MM.1S (cell line): ENCODE measurements at regions not wholly inside any gene's neighbourhood (a gene's known extent, or its start where the extent isn't known, plus 50 kb on each side); places are given as distances from the start of the nearest gene placed in this dataset.

ENCODE experiments used
- DNase-seq: peaks from one replicate; pipeline ENCODE4 v3.0.0-alpha.2; 2015
- H2AFZ ChIP-seq: fragments of 300-600 bp; sonication (generic); 2 replicates; pipeline ENCODE4 v1.6.0; 2016; ENCODE audit warnings: antibody characterized with exemption, low read length
- H3F3A ChIP-seq: fragments of 300-600 bp; sonication (generic); 2 replicates; pipeline ENCODE4 v1.6.1; 2016; ENCODE audit warnings: mild to moderate bottlenecking, antibody characterized with exemption, low read length, moderate library complexity, mixed read lengths; ENCODE audit not compliant: insufficient read depth
- H3K27ac ChIP-seq: fragments of 300-600 bp; sonication (generic); 2 replicates; pipeline ENCODE4 v1.5.1; 2016; ENCODE audit warnings: mild to moderate bottlenecking, low read length
- H3K27me3 ChIP-seq: fragments of 300-600 bp; sonication (generic); replicated peaks from 2 replicates; pipeline ENCODE4 v1.6.0; 2016; ENCODE audit warnings: low read length; ENCODE audit not compliant: insufficient read depth
- H3K36me3 ChIP-seq: fragments of 300-600 bp; sonication (generic); replicated peaks from 2 replicates; pipeline ENCODE4 v1.6.1; 2016; ENCODE audit warnings: mild to moderate bottlenecking, low read length, mixed read lengths; ENCODE audit not compliant: insufficient read depth
- H3K4me1 ChIP-seq: fragments of 300-600 bp; sonication (generic); 2 replicates; pipeline ENCODE4 v1.6.1; 2016; ENCODE audit warnings: low read length, mixed read lengths
- H3K4me2 ChIP-seq: fragments of 300-600 bp; sonication (generic); 2 replicates; pipeline ENCODE4 v1.6.0; 2016; ENCODE audit warnings: low read depth, low read length
- H3K4me3 ChIP-seq: fragments of 300-600 bp; sonication (generic); 2 replicates; pipeline ENCODE4 v1.5.1; 2016; ENCODE audit warnings: low read length, mixed read lengths
- H3K79me2 ChIP-seq: fragments of 300-600 bp; sonication (generic); 2 replicates; pipeline ENCODE4 v1.6.1; 2016; ENCODE audit warnings: mixed run types, low read length, mixed read lengths
- H3K9ac ChIP-seq: fragments of 300-600 bp; sonication (generic); 2 replicates; pipeline ENCODE4 v1.6.1; 2016; ENCODE audit warnings: low read length, mixed read lengths
- H3K9me2 ChIP-seq: fragments of 300-600 bp; sonication (generic); replicated peaks from 2 replicates; pipeline ENCODE4 v1.6.1; 2016; ENCODE audit warnings: mild to moderate bottlenecking, low read length, mixed read lengths; ENCODE audit not compliant: insufficient read depth
- H3K9me3 ChIP-seq: fragments of 300-600 bp; sonication (generic); replicated peaks from 2 replicates; pipeline ENCODE4 v1.6.1; 2016; ENCODE audit warnings: mild to moderate bottlenecking, low read length, mixed read lengths; ENCODE audit not compliant: insufficient read depth
- H4K20me1 ChIP-seq: fragments of 300-600 bp; sonication (generic); 2 replicates; pipeline ENCODE4 v1.6.1; 2016; ENCODE audit warnings: mild to moderate bottlenecking, low read length, moderate library complexity, mixed read lengths; ENCODE audit not compliant: insufficient read depth
- EZH2 ChIP-seq: fragments of 300-600 bp; sonication (generic); optimal IDR thresholded peaks from 2 replicates; pipeline ENCODE3; 2017; ENCODE audit warnings: low read depth, mild to moderate bottlenecking, antibody characterized with exemption, low read length, mixed read lengths
- EZH2phosphoT487 ChIP-seq: fragments of 300-600 bp; sonication (generic); IDR thresholded peaks from 2 replicates; pipeline ENCODE4 v1.6.1; 2018; ENCODE audit warnings: antibody characterized with exemption, low read length
- TF ChIP-seq, protein P1 (sequence below): fragments of 300-600 bp; sonication (generic); IDR thresholded peaks from 2 replicates; pipeline ENCODE4 v1.5.1; 2016; ENCODE audit warnings: antibody characterized with exemption, low read length, mixed read lengths

DNA sequence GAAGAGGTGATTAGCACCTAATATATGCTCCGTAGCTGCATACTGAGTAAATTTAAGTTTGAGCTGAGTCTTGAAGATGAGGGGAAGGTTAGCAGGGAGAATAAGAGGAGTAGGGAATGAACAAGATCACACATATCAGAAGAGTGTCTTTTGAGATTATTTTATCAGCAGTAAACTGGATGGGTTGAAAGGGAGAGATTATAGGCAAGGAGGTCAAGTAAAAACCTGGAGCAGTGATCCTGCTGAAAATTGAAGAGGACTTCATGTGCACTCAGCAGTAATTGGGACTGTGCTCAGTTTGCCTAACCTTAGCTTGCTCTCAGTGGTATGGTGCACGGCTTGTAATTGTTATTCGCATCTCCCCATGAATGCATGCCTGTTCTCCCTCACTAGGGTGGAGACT lies 79.5 kb upstream of the PICALM start:
- H3K9ac ChIP-seq, result no peak overlapping the region
- H2AFZ ChIP-seq, result no peak overlapping the region
- H3K9me2 ChIP-seq, result no peaks in the 10 kb centered on the region
- no peaks in the 10 kb centered on the region for H3K79me2 ChIP-seq
- no peak for DNase-seq
- no peaks in the 10 kb centered on the region for H3K9me3 ChIP-seq
- no peak overlapping the region for H3K4me2 ChIP-seq
- no peak overlapping the region for H3K4me3 ChIP-seq
- H3K36me3 ChIP-seq, result no peaks in the 10 kb centered on the region
- H3K27ac ChIP-seq, result no peak overlapping the region
- H4K20me1 ChIP-seq, result no peaks in the 10 kb centered on the region
- H3K27me3 ChIP-seq, result no peaks in the 10 kb centered on the region
- H3F3A ChIP-seq, result peaks cover 15% of the 10 kb centered on the region
- peaks cover 41% of the 10 kb centered on the region for H3K4me1 ChIP-seq
- TF ChIP-seq EZH2 (no peak), EZH2phosphoT487 (no peak)
- TF ChIP-seq, protein P1, sequence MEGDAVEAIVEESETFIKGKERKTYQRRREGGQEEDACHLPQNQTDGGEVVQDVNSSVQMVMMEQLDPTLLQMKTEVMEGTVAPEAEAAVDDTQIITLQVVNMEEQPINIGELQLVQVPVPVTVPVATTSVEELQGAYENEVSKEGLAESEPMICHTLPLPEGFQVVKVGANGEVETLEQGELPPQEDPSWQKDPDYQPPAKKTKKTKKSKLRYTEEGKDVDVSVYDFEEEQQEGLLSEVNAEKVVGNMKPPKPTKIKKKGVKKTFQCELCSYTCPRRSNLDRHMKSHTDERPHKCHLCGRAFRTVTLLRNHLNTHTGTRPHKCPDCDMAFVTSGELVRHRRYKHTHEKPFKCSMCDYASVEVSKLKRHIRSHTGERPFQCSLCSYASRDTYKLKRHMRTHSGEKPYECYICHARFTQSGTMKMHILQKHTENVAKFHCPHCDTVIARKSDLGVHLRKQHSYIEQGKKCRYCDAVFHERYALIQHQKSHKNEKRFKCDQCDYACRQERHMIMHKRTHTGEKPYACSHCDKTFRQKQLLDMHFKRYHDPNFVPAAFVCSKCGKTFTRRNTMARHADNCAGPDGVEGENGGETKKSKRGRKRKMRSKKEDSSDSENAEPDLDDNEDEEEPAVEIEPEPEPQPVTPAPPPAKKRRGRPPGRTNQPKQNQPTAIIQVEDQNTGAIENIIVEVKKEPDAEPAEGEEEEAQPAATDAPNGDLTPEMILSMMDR, result no peak

DNA sequence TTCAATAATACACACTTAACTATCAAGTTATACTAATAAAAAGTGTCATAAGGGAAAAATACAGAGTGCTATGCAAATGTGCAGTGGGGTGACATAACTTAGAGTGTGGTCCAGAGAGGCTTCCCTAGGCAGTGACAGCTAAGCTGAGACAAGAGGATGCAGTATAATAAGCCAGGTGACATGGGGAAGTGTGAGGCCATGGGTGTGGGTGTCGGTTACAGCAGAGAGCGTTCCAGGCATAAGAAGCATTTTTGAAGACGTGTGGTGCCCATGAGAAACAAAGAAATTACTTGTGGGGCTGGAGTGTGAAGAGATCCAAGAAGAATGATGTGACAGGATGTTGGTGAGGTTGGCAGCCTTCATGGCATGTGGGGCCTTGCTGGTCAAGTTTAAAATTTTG lies 78.1 kb upstream of the PICALM start:
- no peak overlapping the region for H2AFZ ChIP-seq
- H3K4me3 ChIP-seq, result no peak overlapping the region

DNA sequence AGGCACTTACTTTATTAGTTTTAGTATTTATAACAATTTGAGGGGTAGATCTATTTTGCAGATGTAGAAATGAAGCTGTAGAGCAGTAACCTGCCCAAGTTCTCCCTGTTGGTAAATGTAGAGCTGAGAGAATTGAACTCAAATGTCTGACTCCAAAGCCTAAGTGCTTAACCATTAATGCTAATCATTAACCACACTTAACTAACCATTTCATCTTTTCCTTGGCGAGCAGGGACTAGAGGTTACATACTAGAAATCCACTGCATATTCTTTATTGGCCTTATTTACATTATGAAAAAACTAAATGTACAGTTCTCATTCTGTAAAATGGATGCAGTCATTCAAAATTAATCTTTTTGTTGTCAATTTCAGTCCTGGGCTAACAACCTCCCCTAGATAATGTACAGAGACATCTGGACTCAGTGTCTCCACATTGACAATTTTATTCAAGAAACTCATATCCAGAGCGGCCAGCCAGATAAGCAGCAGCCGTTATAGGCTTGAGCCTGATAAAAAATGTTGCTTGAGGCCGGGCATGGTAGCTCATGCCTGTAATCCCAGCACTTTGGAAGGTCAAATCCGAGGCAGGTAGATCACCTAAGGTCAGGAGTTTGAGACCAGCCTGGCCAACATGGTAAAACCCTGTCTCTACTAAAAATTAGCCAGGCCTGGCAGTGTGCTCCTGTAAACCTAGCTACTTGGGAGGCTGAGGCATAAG lies 76.7 kb upstream of the PICALM start:
- no peaks in the 10 kb centered on the region for H3K36me3 ChIP-seq
- no peak overlapping the region for H3K4me2 ChIP-seq
- no peak overlapping the region for H3K27ac ChIP-seq

More for the DNA sequence above, 78.1 kb upstream of the PICALM start:
- no peaks in the 10 kb centered on the region for H3K27me3 ChIP-seq
- H3K4me2 ChIP-seq, result no peak overlapping the region
- H3F3A ChIP-seq, result peaks cover 12% of the 10 kb centered on the region
- peaks cover 29% of the 10 kb centered on the region for H3K4me1 ChIP-seq
- H3K27ac ChIP-seq, result no peak overlapping the region
- no peak for DNase-seq
- H3K9me2 ChIP-seq, result no peaks in the 10 kb centered on the region
- no peak for TF ChIP-seq EZH2phosphoT487
- TF ChIP-seq, protein P1, result no peak
- no peak for TF ChIP-seq EZH2
- H4K20me1 ChIP-seq, result no peaks in the 10 kb centered on the region
- H3K9me3 ChIP-seq, result no peaks in the 10 kb centered on the region
- no peaks in the 10 kb centered on the region for H3K79me2 ChIP-seq
- no peak overlapping the region for H3K9ac ChIP-seq
- H3K36me3 ChIP-seq, result no peaks in the 10 kb centered on the region

More for the DNA sequence above, 76.7 kb upstream of the PICALM start:
- Histone ChIP-seq H3K4me1 (peaks cover 15% of the 10 kb centered on the region), H4K20me1 (no peaks in the 10 kb centered on the region), H3K9me2 (no peaks in the 10 kb centered on the region), H3K27me3 (no peaks in the 10 kb centered on the region), H3K9ac (no peak overlapping the region), H3F3A (no peaks in the 10 kb centered on the region), H3K9me3 (no peaks in the 10 kb centered on the region), H2AFZ (no peak overlapping the region), H3K4me3 (no peak overlapping the region), H3K79me2 (no peaks in the 10 kb centered on the region)
- TF ChIP-seq EZH2, result no peak
- TF ChIP-seq, protein P1, result no peak
- no peak for TF ChIP-seq EZH2phosphoT487
- no peak for DNase-seq
